ENCODE measurements at regions not wholly inside any gene's neighbourhood (a gene's known extent, or its start where the extent isn't known, plus 50 kb on each side); places are given as distances from the start of the nearest gene placed in this dataset.

- Mint-ChIP-seq H3K9me3 (no peaks in the 10 kb centered on the region), H3K27ac (no peak overlapping the region), H3K4me1 (no peaks in the 10 kb centered on the region), H3K36me3 (peaks cover 0 to 2% (median 0%) of the 10 kb centered on the region in 3 donors), H3K27me3 (peaks cover 3 to 6% of the 10 kb centered on the region in 2 donors), H3K4me3 (no peak overlapping the region)
- H3K4me3 ChIP-seq (ENCODE audit: low read length), result no peak overlapping the region
- ChIA-PET POLR2A (no interaction called here), CTCF (no interaction called here)
- H3K27me3 ChIP-seq (ENCODE audit: insufficient read depth, low read length, poor library complexity, severe bottlenecking), result no peaks in the 10 kb centered on the region
- no peak overlapping the region for H3K27ac ChIP-seq (ENCODE audit: low read depth, low read length)
- H3K4me1 ChIP-seq (ENCODE audit: insufficient read depth, low read length), result no peaks in the 10 kb centered on the region
- H3K9me3 ChIP-seq (ENCODE audit: low read length), result no peaks in the 10 kb centered on the region
- no peaks in the 10 kb centered on the region for H3K36me3 ChIP-seq (ENCODE audit: insufficient read depth, low read length)
- no peak for DNase-seq
Observed at GRCh38 chr12:46556105-46556559, 183.6 kb upstream of the SLC38A2 start.

- ChIA-PET POLR2A (no interaction called here), CTCF (no interaction called here)
- peaks cover 0 to 2% (median 0%) of the 10 kb centered on the region in 3 donors for H3K36me3 Mint-ChIP-seq
- no peak overlapping the region for H3K27ac Mint-ChIP-seq
- H3K27me3 Mint-ChIP-seq, result peaks cover 3 to 6% of the 10 kb centered on the region in 2 donors
- Histone ChIP-seq H3K27me3 (ENCODE audit: insufficient read depth, low read length, poor library complexity, severe bottlenecking) (no peaks in the 10 kb centered on the region), H3K9me3 (ENCODE audit: low read length) (no peaks in the 10 kb centered on the region), H3K4me1 (ENCODE audit: insufficient read depth, low read length) (no peaks in the 10 kb centered on the region), H3K27ac (ENCODE audit: low read depth, low read length) (no peak overlapping the region), H3K4me3 (ENCODE audit: low read length) (no peak overlapping the region), H3K36me3 (ENCODE audit: insufficient read depth, low read length) (no peaks in the 10 kb centered on the region)
- no peak for DNase-seq
- peaks cover 0 to under 1% (median 0%) of the 10 kb centered on the region in 3 donors for H3K4me1 Mint-ChIP-seq
- no peak overlapping the region for H3K4me3 Mint-ChIP-seq
- H3K9me3 Mint-ChIP-seq, result no peaks in the 10 kb centered on the region
Observed at GRCh38 chr12:46555406-46555852, 182.9 kb upstream of the SLC38A2 start.

- CTCF ChIA-PET, result no interaction called here
- Mint-ChIP-seq H3K36me3 (peaks cover 0 to 3% (median 0%) of the 10 kb centered on the region in 3 donors), H3K27ac (no peak overlapping the region)
Observed at GRCh38 chr12:46554460-46554859, 181.9 kb upstream of the SLC38A2 start.

GRCh38 chr12:46553911-46554310 is 181.3 kb upstream of the SLC38A2 start:
- ChIA-PET CTCF (no interaction called here), POLR2A (no interaction called here)
- no peaks in the 10 kb centered on the region for H3K27me3 ChIP-seq (ENCODE audit: insufficient read depth, low read length, poor library complexity, severe bottlenecking)
- DNase-seq, result no peak
- H3K36me3 ChIP-seq (ENCODE audit: insufficient read depth, low read length), result no peaks in the 10 kb centered on the region
- Mint-ChIP-seq H3K4me1 (peaks cover 2 to 12% (median 12%) of the 10 kb centered on the region in 3 donors), H3K4me3 (no peak overlapping the region), H3K9me3 (no peaks in the 10 kb centered on the region), H3K36me3 (peaks cover 0 to 3% (median 0%) of the 10 kb centered on the region in 3 donors), H3K27me3 (peaks cover 1 to 6% of the 10 kb centered on the region in 2 donors), H3K27ac (no peak overlapping the region)
- H3K4me1 ChIP-seq (ENCODE audit: insufficient read depth, low read length), result no peaks in the 10 kb centered on the region
- no peaks in the 10 kb centered on the region for H3K9me3 ChIP-seq (ENCODE audit: low read length)
- no peak overlapping the region for H3K4me3 ChIP-seq (ENCODE audit: low read length)
- H3K27ac ChIP-seq (ENCODE audit: low read depth, low read length), result no peak overlapping the region

More at GRCh38 chr12:46554460-46554859, 181.9 kb upstream of the SLC38A2 start:
- no peak for DNase-seq
- POLR2A ChIA-PET, result no interaction called here
- Histone ChIP-seq H3K27me3 (ENCODE audit: insufficient read depth, low read length, poor library complexity, severe bottlenecking) (no peaks in the 10 kb centered on the region), H3K9me3 (ENCODE audit: low read length) (no peaks in the 10 kb centered on the region), H3K36me3 (ENCODE audit: insufficient read depth, low read length) (no peaks in the 10 kb centered on the region), H3K4me3 (ENCODE audit: low read length) (no peak overlapping the region), H3K27ac (ENCODE audit: low read depth, low read length) (no peak overlapping the region), H3K4me1 (ENCODE audit: insufficient read depth, low read length) (no peaks in the 10 kb centered on the region)
- H3K4me3 Mint-ChIP-seq, result no peak overlapping the region
- H3K27me3 Mint-ChIP-seq, result peaks cover 1 to 6% of the 10 kb centered on the region in 2 donors
- no peaks in the 10 kb centered on the region for H3K9me3 Mint-ChIP-seq
- H3K4me1 Mint-ChIP-seq, result peaks cover 2 to 10% (median 10%) of the 10 kb centered on the region in 3 donors

GRCh38 chr12:46553266-46553665 is 180.7 kb upstream of the SLC38A2 start:
- Histone ChIP-seq H3K27me3 (ENCODE audit: insufficient read depth, low read length, poor library complexity, severe bottlenecking) (no peaks in the 10 kb centered on the region), H3K27ac (ENCODE audit: low read depth, low read length) (no peak overlapping the region), H3K36me3 (ENCODE audit: insufficient read depth, low read length) (no peaks in the 10 kb centered on the region), H3K9me3 (ENCODE audit: low read length) (no peaks in the 10 kb centered on the region), H3K4me1 (ENCODE audit: insufficient read depth, low read length) (no peaks in the 10 kb centered on the region), H3K4me3 (ENCODE audit: low read length) (no peak overlapping the region)
- no peak for DNase-seq
- Mint-ChIP-seq H3K4me1 (peaks cover 5 to 18% (median 17%) of the 10 kb centered on the region in 3 donors), H3K4me3 (no peak overlapping the region), H3K27ac (no peak overlapping the region), H3K36me3 (peaks cover 0 to 3% (median 0%) of the 10 kb centered on the region in 3 donors), H3K9me3 (no peaks in the 10 kb centered on the region), H3K27me3 (peaks cover 1 to 6% of the 10 kb centered on the region in 2 donors)
- ChIA-PET CTCF (no interaction called here), POLR2A (no interaction called here)

- Histone ChIP-seq H3K27me3 (ENCODE audit: insufficient read depth, low read length, poor library complexity, severe bottlenecking) (no peaks in the 10 kb centered on the region), H3K27ac (ENCODE audit: low read depth, low read length) (no peak overlapping the region), H3K4me3 (ENCODE audit: low read length) (no peak overlapping the region), H3K4me1 (ENCODE audit: insufficient read depth, low read length) (peaks cover 17% of the 10 kb centered on the region), H3K9me3 (ENCODE audit: low read length) (no peaks in the 10 kb centered on the region), H3K36me3 (ENCODE audit: insufficient read depth, low read length) (no peaks in the 10 kb centered on the region)
- peak overlapping the region in 1 of 7 donors; percentile 39 for H3K4me3 Mint-ChIP-seq
- peak overlapping the region in 1 of 8 donors; percentile 11 for H3K27ac Mint-ChIP-seq
- H3K9me3 Mint-ChIP-seq, result no peaks in the 10 kb centered on the region
- ChIA-PET CTCF (no interaction called here), POLR2A (no interaction called here)
- peaks cover 0 to 3% (median 0%) of the 10 kb centered on the region in 3 donors for H3K36me3 Mint-ChIP-seq
- peaks cover 1 to 6% of the 10 kb centered on the region in 2 donors for H3K27me3 Mint-ChIP-seq
- DNase-seq, result no peak
- H3K4me1 Mint-ChIP-seq, result peaks cover 28 to 42% (median 41%) of the 10 kb centered on the region in 3 donors
Observed at GRCh38 chr12:46550266-46550879, 177.8 kb upstream of the SLC38A2 start.

GRCh38 chr12:46549527-46550265 is 177.1 kb upstream of the SLC38A2 start:
- H3K27ac ChIP-seq (ENCODE audit: low read depth, low read length), result no peak overlapping the region
- peaks cover 0 to 2% (median under 1%) of the 10 kb centered on the region in 3 donors for H3K36me3 Mint-ChIP-seq
- no peak for DNase-seq

GRCh38 chr12:46548605-46549071 is 176.1 kb upstream of the SLC38A2 start:
- H3K27me3 Mint-ChIP-seq, result peaks cover 0 to 2% of the 10 kb centered on the region in 2 donors
- Histone ChIP-seq H3K36me3 (ENCODE audit: insufficient read depth, low read length) (no peaks in the 10 kb centered on the region), H3K4me3 (ENCODE audit: low read length) (no peak overlapping the region), H3K9me3 (ENCODE audit: low read length) (no peaks in the 10 kb centered on the region), H3K27ac (ENCODE audit: low read depth, low read length) (no peak overlapping the region), H3K27me3 (ENCODE audit: insufficient read depth, low read length, poor library complexity, severe bottlenecking) (no peaks in the 10 kb centered on the region), H3K4me1 (ENCODE audit: insufficient read depth, low read length) (peaks cover 17% of the 10 kb centered on the region)
- ChIA-PET CTCF (interaction anchor here (2.2 kb wide), 1 partner anchor 37 kb away, joined by 8 read pairs; no protein-coding TSS in a partner anchor), POLR2A (no interaction called here)
- H3K36me3 Mint-ChIP-seq, result peaks cover 0 to 10% (median 2%) of the 10 kb centered on the region in 3 donors
- no peak overlapping the region for H3K4me3 Mint-ChIP-seq
- no peak overlapping the region for H3K27ac Mint-ChIP-seq
- no peak for DNase-seq
- peaks cover 28 to 42% (median 41%) of the 10 kb centered on the region in 3 donors for H3K4me1 Mint-ChIP-seq
- peaks cover 0 to 6% (median 3%) of the 10 kb centered on the region in 5 donors for H3K9me3 Mint-ChIP-seq

More at GRCh38 chr12:46549527-46550265, 177.1 kb upstream of the SLC38A2 start:
- Mint-ChIP-seq H3K9me3 (peaks cover 0 to under 1% (median 0%) of the 10 kb centered on the region in 5 donors), H3K4me3 (peak overlapping the region in 3 of 7 donors; percentile 14 to 39 (median 24)), H3K27ac (peak overlapping the region in 4 of 8 donors; percentile 4 to 74 (median 29)), H3K4me1 (peaks cover 28 to 42% (median 41%) of the 10 kb centered on the region in 3 donors), H3K27me3 (peaks cover 0 to 2% of the 10 kb centered on the region in 2 donors)
- no peaks in the 10 kb centered on the region for H3K27me3 ChIP-seq (ENCODE audit: insufficient read depth, low read length, poor library complexity, severe bottlenecking)
- H3K4me1 ChIP-seq (ENCODE audit: insufficient read depth, low read length), result peaks cover 17% of the 10 kb centered on the region
- CTCF ChIA-PET, result no interaction called here
- no peak overlapping the region for H3K4me3 ChIP-seq (ENCODE audit: low read length)
- no peaks in the 10 kb centered on the region for H3K36me3 ChIP-seq (ENCODE audit: insufficient read depth, low read length)
- H3K9me3 ChIP-seq (ENCODE audit: low read length), result no peaks in the 10 kb centered on the region
- POLR2A ChIA-PET, result no interaction called here

Measured in CD8-positive, alpha-beta memory T cell (primary cell).